Endodermal cell (in vitro differentiated cells): ENCODE measurements at regions not wholly inside any gene's neighbourhood (a gene's known extent, or its start where the extent isn't known, plus 50 kb on each side); places are given as distances from the start of the nearest gene placed in this dataset.
A peak's percentile ranks its signal among the peaks of the same experiment; 100 is the strongest.

ENCODE experiments used
- DNase-seq: peaks from one replicate; pipeline ENCODE4 v3.0.0-alpha.2; 2017
- H3K27ac ChIP-seq: 2 replicates; pipeline ENCODE4 v1.5.1; 2013; ENCODE audit warnings: mild to moderate bottlenecking, low read depth, low read length, moderate library complexity
- H3K27me3 ChIP-seq: 2 replicates; pipeline ENCODE4 v1.6.1; 2013; ENCODE audit warnings: mild to moderate bottlenecking, low read length, moderate library complexity; ENCODE audit not compliant: insufficient read depth, control insufficient read depth, poor library complexity, severe bottlenecking
- H3K36me3 ChIP-seq: 2 replicates; pipeline ENCODE4 v1.7.0; 2013; ENCODE audit warnings: mild to moderate bottlenecking, low read length, moderate library complexity; ENCODE audit not compliant: control insufficient read depth, insufficient read depth
- H3K4me1 ChIP-seq: one replicate; pipeline ENCODE4 v1.7.0; 2013; ENCODE audit warnings: low read length; ENCODE audit not compliant: control insufficient read depth, insufficient read depth
- H3K4me3 ChIP-seq: 2 replicates; pipeline ENCODE4 v1.5.1; 2013; ENCODE audit warnings: mild to moderate bottlenecking, low read length, moderate library complexity
- H3K9ac ChIP-seq: 2 replicates; pipeline ENCODE4 v1.6.1; 2013; ENCODE audit warnings: mild to moderate bottlenecking, low read length, moderate library complexity; ENCODE audit not compliant: poor library complexity, severe bottlenecking; ENCODE audit errors: extremely low read depth
- H3K9me3 ChIP-seq: 2 replicates; pipeline ENCODE4 v1.6.1; 2013; ENCODE audit warnings: mild to moderate bottlenecking, low read length, moderate library complexity; ENCODE audit not compliant: control insufficient read depth
- H3K27ac Mint-ChIP-seq: 2 replicates; pipeline ENCODE4 v1.8.0; 2020; ENCODE audit warnings: mixed read lengths
- H3K27me3 Mint-ChIP-seq: 2 replicates; pipeline ENCODE4 v1.8.0; 2021; ENCODE audit warnings: mild to moderate bottlenecking, mixed read lengths; ENCODE audit not compliant: insufficient read depth
- H3K36me3 Mint-ChIP-seq: 2 replicates; pipeline ENCODE4 v1.8.0; 2020; ENCODE audit warnings: low read depth, mixed read lengths
- H3K4me1 Mint-ChIP-seq: 2 replicates; pipeline ENCODE4 v1.8.0; 2020; ENCODE audit warnings: mixed read lengths
- H3K4me3 Mint-ChIP-seq: 2 replicates; pipeline ENCODE4 v1.8.0; 2020; ENCODE audit warnings: mild to moderate bottlenecking, moderate library complexity, mixed read lengths
- H3K9me3 Mint-ChIP-seq: 2 replicates; pipeline ENCODE4 v1.8.0; 2020; ENCODE audit warnings: mild to moderate bottlenecking, mixed read lengths
- CTCF ChIP-seq: fragments of 200-600 bp; sonication (generic); conservative IDR thresholded peaks from 2 replicates; pipeline ENCODE4 v1.5.0; 2021; ENCODE audit warnings: antibody characterized with exemption, mild to moderate bottlenecking
- WGBS, 2 experiments: methylation state at CpG; one replicate each; pipeline versions ENCODE4 v1.1.5 to v1.1.7; 2013; ENCODE audit warnings: missing lambda C conversion rate in 2 of 2, mixed read lengths in 1 of 2; ENCODE audit not compliant: insufficient coverage in 1 of 2, insufficient read length in 1 of 2; 5-methylcytosine and 5-hydroxymethylcytosine counted together

DNA sequence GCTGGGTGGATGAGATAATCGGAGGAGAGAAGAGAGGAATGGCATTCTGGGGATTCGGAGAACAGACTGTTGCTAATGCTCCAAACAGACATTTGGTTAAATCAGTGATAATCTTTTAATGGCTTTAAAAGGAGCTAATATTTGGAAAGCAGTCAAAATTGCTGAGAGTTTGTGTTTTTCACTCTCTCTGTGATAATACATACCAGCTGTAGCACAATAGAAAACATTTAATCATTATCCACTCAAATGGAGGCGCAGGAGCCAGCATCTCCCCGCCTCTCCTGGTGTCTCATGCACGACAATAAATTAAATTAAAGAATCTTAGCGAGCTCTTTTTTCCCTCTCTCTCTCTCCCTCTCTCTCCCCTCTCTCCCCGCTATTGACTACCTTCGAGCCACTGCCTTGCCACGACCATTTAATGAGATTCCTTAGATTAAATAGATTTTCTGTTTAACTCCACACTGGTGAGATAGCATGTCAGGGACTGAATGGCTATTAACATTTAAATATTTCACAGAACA lies 268.6 kb upstream of the MVB12B start:
- DNase-seq = no peak
- Mint-ChIP-seq H3K36me3 (no peaks in the 10 kb centered on the region), H3K27me3 (no peaks in the 10 kb centered on the region), H3K9me3 (no peaks in the 10 kb centered on the region), H3K4me1 (peaks cover 16% of the 10 kb centered on the region), H3K27ac (no peak overlapping the region), H3K4me3 (no peak overlapping the region)
- H3K4me1 ChIP-seq = no peaks in the 10 kb centered on the region
- 76 to 80% methylated on average over 6 to 9 of the region's 9 CpGs for WGBS, 2 experiments
- H3K27me3 ChIP-seq = no peaks in the 10 kb centered on the region
- H3K27ac ChIP-seq = peak overlapping the region; percentile 56
- no peak overlapping the region for H3K4me3 ChIP-seq
- H3K36me3 ChIP-seq = no peaks in the 10 kb centered on the region
- no peak for TF ChIP-seq CTCF
- H3K9me3 ChIP-seq = no peaks in the 10 kb centered on the region
- no peak overlapping the region for H3K9ac ChIP-seq

DNA sequence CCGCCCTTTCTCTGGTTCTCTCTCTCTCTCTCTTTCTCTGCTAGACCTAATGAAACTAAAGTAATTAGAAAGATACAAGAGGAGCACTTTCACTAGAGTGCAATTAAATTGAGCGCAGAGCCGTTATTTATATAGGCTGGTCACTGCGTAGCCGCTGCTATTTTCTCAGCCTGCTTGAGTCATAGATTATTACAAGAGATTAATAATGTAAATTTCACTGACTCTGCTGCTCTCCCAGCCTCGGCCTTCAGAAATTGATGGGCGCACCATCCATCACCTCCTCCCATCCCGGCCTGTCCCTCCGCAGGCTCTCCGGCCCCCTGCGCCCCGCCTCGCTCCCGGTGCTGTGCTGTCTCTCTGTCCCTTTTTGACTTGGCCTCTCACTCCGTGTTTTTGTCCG lies 268.0 kb upstream of the MVB12B start:
- Histone ChIP-seq H3K27me3 (no peaks in the 10 kb centered on the region), H3K27ac (peak overlapping the region; percentile 56), H3K4me1 (no peaks in the 10 kb centered on the region), H3K4me3 (no peak overlapping the region), H3K9ac (no peak overlapping the region), H3K36me3 (no peaks in the 10 kb centered on the region), H3K9me3 (no peaks in the 10 kb centered on the region)
- Mint-ChIP-seq H3K9me3 (no peaks in the 10 kb centered on the region), H3K27me3 (no peaks in the 10 kb centered on the region), H3K36me3 (no peaks in the 10 kb centered on the region), H3K27ac (no peak overlapping the region), H3K4me3 (no peak overlapping the region), H3K4me1 (peaks cover 16% of the 10 kb centered on the region)
- WGBS, 2 experiments = 92% methylated on average over 12 to 16 of the region's 16 CpGs
- TF ChIP-seq CTCF = no peak
- no peak for DNase-seq

GRCh38 chr9:126061575-126061974 lies 265.1 kb upstream of the MVB12B start:
- peaks cover 16% of the 10 kb centered on the region for H3K4me1 Mint-ChIP-seq

More at GRCh38 chr9:126061575-126061974, 265.1 kb upstream of the MVB12B start:
- Histone ChIP-seq H3K9ac (no peak overlapping the region), H3K9me3 (no peaks in the 10 kb centered on the region), H3K27ac (no peak overlapping the region), H3K4me1 (no peaks in the 10 kb centered on the region), H3K36me3 (no peaks in the 10 kb centered on the region), H3K4me3 (no peak overlapping the region), H3K27me3 (no peaks in the 10 kb centered on the region)
- WGBS, 2 experiments = 89 to 100% methylated on average over 1 to 5 of the region's 5 CpGs
- H3K4me3 Mint-ChIP-seq = no peak overlapping the region
- H3K27ac Mint-ChIP-seq = no peak overlapping the region
- H3K36me3 Mint-ChIP-seq = no peaks in the 10 kb centered on the region
- H3K9me3 Mint-ChIP-seq = no peaks in the 10 kb centered on the region
- no peak for TF ChIP-seq CTCF
- H3K27me3 Mint-ChIP-seq = no peaks in the 10 kb centered on the region
- DNase-seq = no peak
